BE2C (cell line): ENCODE measurements at regions not wholly inside any gene's neighbourhood (a gene's known extent, or its start where the extent isn't known, plus 50 kb on each side); places are given as distances from the start of the nearest gene placed in this dataset.
A peak's percentile ranks its signal among the peaks of the same experiment; 100 is the strongest.
"Not testable (repeated sequence)": the region's sequence is repeated elsewhere in the genome, so short reads cannot be mapped to it uniquely, and the experiment has no call there.

Experiments
- DNase-seq: peaks from one replicate; pipeline ENCODE4 v3.0.0-alpha.2; 2020
- H3K27me3 ChIP-seq: fragments of 250-450 bp; sonication (Bioruptor Pico); 2 replicates; pipeline ENCODE4 v1.5.1; 2020; ENCODE audit warnings: mild to moderate bottlenecking
- H3K36me3 ChIP-seq: fragments of 250-450 bp; sonication (Bioruptor Pico); 2 replicates; pipeline ENCODE4 v1.5.1; 2020; ENCODE audit warnings: mild to moderate bottlenecking
- H3K4me1 ChIP-seq: fragments of 250-450 bp; sonication (Bioruptor Pico); 2 replicates; pipeline ENCODE4 v1.5.1; 2020
- H3K4me3 ChIP-seq: 2 replicates; pipeline ENCODE4 v1.5.1; 2011; ENCODE audit warnings: low read depth, low read length
- H3K9me3 ChIP-seq: fragments of 250-450 bp; sonication (Bioruptor Pico); 2 replicates; pipeline ENCODE4 v1.5.1; 2020
- TF ChIP-seq, protein P1 (sequence below): IDR thresholded peaks from 2 replicates; pipeline ENCODE4 v1.5.1; 2012; ENCODE audit warnings: mild to moderate bottlenecking, low read depth, low read length

DNA sequence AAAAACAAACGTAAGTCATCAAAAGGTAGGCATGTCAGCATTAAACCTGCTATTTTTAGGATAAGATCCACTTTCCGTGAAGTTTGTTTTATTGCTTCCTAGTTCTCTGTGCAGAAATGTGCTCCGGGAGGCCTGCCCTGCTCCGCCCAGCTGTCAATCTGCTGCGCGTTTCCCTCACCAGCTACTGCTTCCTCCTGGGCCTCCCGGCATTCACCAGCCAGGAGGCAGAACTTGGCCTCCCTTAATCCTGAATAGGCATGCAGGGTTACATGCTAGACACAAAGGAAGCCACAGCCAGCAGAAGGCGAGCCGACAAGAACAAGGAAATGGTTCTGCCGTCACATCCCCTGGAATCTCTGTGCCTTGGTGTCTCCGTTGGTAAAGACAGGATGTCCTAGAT lies 386.2 kb downstream of the IRS2 start:
- Histone ChIP-seq H3K4me1 (peaks cover 17% of the 10 kb centered on the region), H3K27me3 (no peaks in the 10 kb centered on the region), H3K9me3 (peaks cover 4% of the 10 kb centered on the region; the same call in 1 of the 2 replicates), H3K4me3 (peak overlapping the region; percentile 38), H3K36me3 (no peaks in the 10 kb centered on the region)
- DNase-seq: peak; percentile 38
- TF ChIP-seq, protein P1, sequence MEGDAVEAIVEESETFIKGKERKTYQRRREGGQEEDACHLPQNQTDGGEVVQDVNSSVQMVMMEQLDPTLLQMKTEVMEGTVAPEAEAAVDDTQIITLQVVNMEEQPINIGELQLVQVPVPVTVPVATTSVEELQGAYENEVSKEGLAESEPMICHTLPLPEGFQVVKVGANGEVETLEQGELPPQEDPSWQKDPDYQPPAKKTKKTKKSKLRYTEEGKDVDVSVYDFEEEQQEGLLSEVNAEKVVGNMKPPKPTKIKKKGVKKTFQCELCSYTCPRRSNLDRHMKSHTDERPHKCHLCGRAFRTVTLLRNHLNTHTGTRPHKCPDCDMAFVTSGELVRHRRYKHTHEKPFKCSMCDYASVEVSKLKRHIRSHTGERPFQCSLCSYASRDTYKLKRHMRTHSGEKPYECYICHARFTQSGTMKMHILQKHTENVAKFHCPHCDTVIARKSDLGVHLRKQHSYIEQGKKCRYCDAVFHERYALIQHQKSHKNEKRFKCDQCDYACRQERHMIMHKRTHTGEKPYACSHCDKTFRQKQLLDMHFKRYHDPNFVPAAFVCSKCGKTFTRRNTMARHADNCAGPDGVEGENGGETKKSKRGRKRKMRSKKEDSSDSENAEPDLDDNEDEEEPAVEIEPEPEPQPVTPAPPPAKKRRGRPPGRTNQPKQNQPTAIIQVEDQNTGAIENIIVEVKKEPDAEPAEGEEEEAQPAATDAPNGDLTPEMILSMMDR: no peak

GRCh38 chr13:109398071-109398470 lies 388.3 kb downstream of the IRS2 start:
- H3K4me3 ChIP-seq, H3K36me3 ChIP-seq, H3K9me3 ChIP-seq, DNase-seq, H3K27me3 ChIP-seq: not testable (repeated sequence)
- peaks cover 20% of the 10 kb centered on the region for H3K4me1 ChIP-seq

DNA sequence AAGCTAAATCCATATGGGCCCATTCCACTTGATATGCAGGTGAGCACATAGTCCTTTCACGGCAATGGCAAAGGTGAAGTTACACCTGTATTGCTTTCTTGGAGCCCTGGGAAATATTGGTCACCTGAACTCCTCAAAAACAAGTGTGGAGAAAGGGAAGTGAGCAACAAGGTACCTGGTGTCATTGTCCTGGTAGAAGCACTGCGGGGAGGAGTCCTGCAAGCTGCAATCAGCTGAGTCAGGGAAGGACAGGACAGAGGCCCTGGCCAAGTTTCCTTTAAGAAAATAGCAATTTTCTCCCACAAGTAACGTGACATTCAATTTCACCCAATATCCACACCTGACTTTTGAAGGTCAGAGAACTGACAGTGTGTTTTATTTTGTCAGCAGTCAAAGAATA lies 389.1 kb downstream of the IRS2 start:
- DNase-seq: no peak
- no peaks in the 10 kb centered on the region for H3K27me3 ChIP-seq
- H3K36me3 ChIP-seq: no peaks in the 10 kb centered on the region
- peaks cover 4% of the 10 kb centered on the region; the same call in 1 of the 2 replicates for H3K9me3 ChIP-seq
- TF ChIP-seq, protein P1: no peak
- H3K4me1 ChIP-seq: peaks cover 20% of the 10 kb centered on the region
- H3K4me3 ChIP-seq: no peak overlapping the region

GRCh38 chr13:109396266-109396665 lies 390.1 kb downstream of the IRS2 start:
- DNase-seq: no peak
- TF ChIP-seq, protein P1: no peak
- Histone ChIP-seq H3K9me3 (peaks cover 4% of the 10 kb centered on the region; the same call in 1 of the 2 replicates), H3K27me3 (no peaks in the 10 kb centered on the region), H3K36me3 (no peaks in the 10 kb centered on the region), H3K4me1 (peaks cover 16% of the 10 kb centered on the region), H3K4me3 (no peak overlapping the region)

DNA sequence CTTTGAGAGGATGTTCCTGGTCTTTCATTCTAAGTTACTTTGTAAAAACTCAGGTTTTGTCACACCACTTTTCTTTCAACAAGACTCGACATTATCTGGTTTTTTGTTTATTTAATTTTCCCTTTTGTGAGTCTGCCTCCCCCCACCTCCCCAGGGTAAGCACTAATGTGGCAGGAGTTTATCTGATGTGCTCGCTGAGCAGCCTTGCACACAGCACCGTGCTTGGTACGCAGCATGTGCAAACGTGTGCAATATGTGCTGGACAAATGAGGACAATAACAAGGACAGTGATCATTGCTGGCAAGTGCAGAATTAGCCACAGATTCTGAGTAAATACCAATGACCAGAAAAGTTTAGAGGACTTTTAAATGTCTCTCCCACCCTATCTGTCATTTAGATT lies 391.4 kb downstream of the IRS2 start:
- peaks cover 4% of the 10 kb centered on the region; the same call in 1 of the 2 replicates for H3K9me3 ChIP-seq
- TF ChIP-seq, protein P1: no peak
- DNase-seq: no peak
- no peaks in the 10 kb centered on the region for H3K27me3 ChIP-seq
- peaks cover 4% of the 10 kb centered on the region for H3K4me1 ChIP-seq
- H3K36me3 ChIP-seq: no peaks in the 10 kb centered on the region
- H3K4me3 ChIP-seq: no peak overlapping the region

DNA sequence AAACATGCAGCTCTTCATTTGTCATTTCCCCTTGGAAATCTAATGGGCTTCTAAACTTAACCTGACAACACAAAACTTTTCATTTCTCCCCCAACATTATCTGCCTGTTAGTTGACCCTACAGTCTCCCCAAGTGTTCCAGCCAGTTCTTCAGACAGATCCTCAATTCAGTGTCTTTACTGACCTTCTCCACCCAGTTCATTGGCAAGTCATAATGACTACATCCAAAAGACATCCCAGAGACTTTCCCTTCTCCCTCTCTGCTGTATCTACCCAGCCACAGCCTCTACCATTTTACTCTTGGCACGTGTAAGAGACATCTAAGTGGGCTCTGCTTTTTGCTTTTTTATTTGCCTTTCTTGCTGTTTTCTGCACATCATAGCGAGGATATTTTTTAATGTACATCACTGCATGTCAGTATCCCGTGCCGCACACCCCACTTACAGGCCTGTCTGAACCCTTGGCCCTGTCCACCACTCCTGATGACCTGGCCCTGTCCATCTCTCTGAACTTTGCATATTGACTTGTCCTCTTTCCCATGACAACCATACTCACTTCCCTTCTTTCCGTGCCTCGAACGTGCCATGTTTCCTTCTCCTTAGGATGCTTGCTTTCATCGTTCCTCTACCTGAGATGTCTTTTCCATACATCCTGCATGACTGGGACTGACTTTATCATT lies 391.9 kb downstream of the IRS2 start:
- TF ChIP-seq, protein P1: no peak
- DNase-seq: no peak
- Histone ChIP-seq H3K4me3 (no peak overlapping the region), H3K4me1 (peaks cover 3% of the 10 kb centered on the region; the same call in 1 of the 2 replicates), H3K27me3 (no peaks in the 10 kb centered on the region), H3K36me3 (no peaks in the 10 kb centered on the region), H3K9me3 (peaks cover 4% of the 10 kb centered on the region; the same call in 1 of the 2 replicates)
